A204.1 (cell line): ENCODE measurements at regions not wholly inside any gene's neighbourhood (a gene's known extent, or its start where the extent isn't known, plus 50 kb on each side); places are given as distances from the start of the nearest gene placed in this dataset.

ENCODE experiments used
- FAIRE-seq: peaks from 2 replicates; lab custom pipeline; 2012; peaks lifted over from hg19 to GRCh38; lab: Jason Lieb, UNC

- no peak for FAIRE-seq
Measured at GRCh38 chr6:126607289-126607688, 267.4 kb downstream of the CENPW start.

GRCh38 chr6:126608681-126609080, 268.8 kb downstream of the CENPW start:
- FAIRE-seq: no peak

- no peak for FAIRE-seq
Measured at GRCh38 chr6:126614642-126615504, 275.0 kb downstream of the CENPW start.

- FAIRE-seq: no peak
Measured at GRCh38 chr6:126616866-126617265, 277.0 kb downstream of the CENPW start.

GRCh38 chr6:126618639-126619343, 278.9 kb downstream of the CENPW start:
- no peak for FAIRE-seq

GRCh38 chr6:126620719-126621118, 280.8 kb downstream of the CENPW start:
- FAIRE-seq: no peak

- no peak for FAIRE-seq
Measured at GRCh38 chr6:126625019-126625418, 285.1 kb downstream of the CENPW start.

GRCh38 chr6:126628125-126628524, 288.2 kb downstream of the CENPW start:
- no peak for FAIRE-seq

- FAIRE-seq: no peak
Measured at GRCh38 chr6:126631363-126631762, 291.4 kb downstream of the CENPW start.

- no peak for FAIRE-seq
Measured at GRCh38 chr6:126632271-126632670, 292.4 kb downstream of the CENPW start.

- FAIRE-seq: no peak
Measured at GRCh38 chr6:126633373-126633772, 293.5 kb downstream of the CENPW start.

- FAIRE-seq: no peak
Measured at GRCh38 chr6:126640356-126640755, 300.4 kb downstream of the CENPW start.

GRCh38 chr6:126640921-126641320, 301.0 kb downstream of the CENPW start:
- FAIRE-seq: no peak

- no peak for FAIRE-seq
Measured at GRCh38 chr6:126641641-126642040, 301.7 kb downstream of the CENPW start.

GRCh38 chr6:126643352-126643751, 303.4 kb downstream of the CENPW start:
- no peak for FAIRE-seq

GRCh38 chr6:126650931-126651330, 311.0 kb downstream of the CENPW start:
- FAIRE-seq: no peak

GRCh38 chr6:126657561-126658175, 317.8 kb downstream of the CENPW start:
- FAIRE-seq: peak; percentile 16

GRCh38 chr6:126660376-126660775, 320.5 kb downstream of the CENPW start:
- FAIRE-seq: peak; percentile 29

- no peak for FAIRE-seq
Measured at GRCh38 chr6:126661646-126662045, 321.7 kb downstream of the CENPW start.

GRCh38 chr6:126662966-126663365, 323.1 kb downstream of the CENPW start:
- no peak for FAIRE-seq

- no peak for FAIRE-seq
Measured at GRCh38 chr6:126664271-126664670, 324.4 kb downstream of the CENPW start.

- no peak for FAIRE-seq
Measured at GRCh38 chr6:126665551-126665950, 325.6 kb downstream of the CENPW start.

GRCh38 chr6:126667071-126667470, 327.2 kb downstream of the CENPW start:
- no peak for FAIRE-seq
